Adipocyte (in vitro differentiated cells): ENCODE measurements at regions not wholly inside any gene's neighbourhood (a gene's known extent, or its start where the extent isn't known, plus 50 kb on each side); places are given as distances from the start of the nearest gene placed in this dataset.
A peak's percentile ranks its signal among the peaks of the same experiment; 100 is the strongest.

Experiments used
- DNase-seq: peaks from one replicate; pipeline ENCODE4 v3.0.0-alpha.2; 2015; ENCODE audit warnings: low read depth
- H3K27me3 ChIP-seq: replicated peaks from 2 replicates; pipeline ENCODE4 v1.7.0; 2013; ENCODE audit warnings: mild to moderate bottlenecking, low read length, moderate library complexity; ENCODE audit not compliant: control insufficient read depth, insufficient read depth
- H3K36me3 ChIP-seq: 2 replicates; pipeline ENCODE4 v1.7.0; 2013; ENCODE audit warnings: low read length, mild to moderate bottlenecking, moderate library complexity; ENCODE audit not compliant: control insufficient read depth, insufficient read depth, severe bottlenecking
- H3K4me1 ChIP-seq: 2 replicates; pipeline ENCODE4 v1.7.0; 2013; ENCODE audit warnings: mild to moderate bottlenecking, low read length, moderate library complexity; ENCODE audit not compliant: control insufficient read depth, insufficient read depth
- H3K4me3 ChIP-seq: 2 replicates; pipeline ENCODE4 v1.7.0; 2013; ENCODE audit warnings: mild to moderate bottlenecking, low read length, moderate library complexity
- H3K9ac ChIP-seq: 2 replicates; pipeline ENCODE4 v1.7.0; 2013; ENCODE audit warnings: mild to moderate bottlenecking, low read length, moderate library complexity
- H3K9me3 ChIP-seq: 2 replicates; pipeline ENCODE4 v1.7.0; 2013; ENCODE audit warnings: mild to moderate bottlenecking, low read length, moderate library complexity; ENCODE audit not compliant: control insufficient read depth

DNA sequence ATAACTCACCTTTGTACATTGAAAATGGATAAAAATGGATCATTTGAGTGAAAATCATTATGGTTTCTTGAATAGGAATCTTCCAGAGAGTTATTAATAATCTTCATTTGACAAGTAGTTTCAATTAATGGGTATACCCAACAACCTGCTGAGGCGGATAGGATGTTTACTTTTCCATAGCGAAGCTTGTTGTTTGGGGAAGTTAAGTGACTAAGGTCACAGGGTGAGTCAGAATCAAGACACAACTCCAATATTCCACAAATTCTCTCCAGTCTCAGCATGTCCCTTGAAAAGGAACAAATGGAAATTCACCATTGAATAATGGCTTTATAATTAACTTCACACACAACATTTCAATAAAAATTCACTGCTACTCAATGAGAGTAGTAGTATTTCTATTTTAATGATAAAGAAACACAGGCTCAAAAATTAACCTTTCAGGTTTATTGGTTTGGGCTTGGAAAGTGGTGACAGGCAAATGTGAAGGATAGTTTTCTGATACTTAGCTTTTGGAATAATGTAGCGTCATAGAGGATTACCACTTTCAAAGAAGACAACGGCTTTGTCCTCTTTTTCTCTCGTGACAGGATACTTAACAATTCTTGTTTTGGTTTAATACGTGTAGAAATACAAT is 211.3 kb downstream of the GPD2 start:
- DNase-seq = no peak
- Histone ChIP-seq H3K27me3 (no peaks in the 10 kb centered on the region), H3K9ac (no peak overlapping the region), H3K36me3 (no peaks in the 10 kb centered on the region), H3K4me3 (no peak overlapping the region), H3K4me1 (no peaks in the 10 kb centered on the region), H3K9me3 (no peaks in the 10 kb centered on the region)

DNA sequence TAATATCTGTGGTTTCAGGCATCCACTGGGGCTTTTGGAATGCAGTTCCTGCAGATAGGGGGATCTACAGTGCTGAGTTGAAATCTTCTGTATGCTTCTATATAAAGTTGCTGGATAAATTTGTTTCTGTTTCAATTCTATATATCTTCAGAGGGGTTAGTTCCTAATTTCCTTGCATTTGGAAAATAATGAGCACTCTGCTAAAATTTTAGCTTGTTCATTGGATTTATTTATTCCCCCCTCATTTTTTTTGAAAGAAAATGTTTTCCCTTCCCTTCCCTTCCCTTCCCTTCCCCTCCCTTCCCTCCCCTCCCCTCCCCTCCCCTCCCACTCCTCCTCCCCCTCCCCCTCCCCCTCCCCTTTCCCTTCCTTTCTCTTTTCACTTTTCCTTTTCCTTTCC is 212.3 kb downstream of the GPD2 start:
- Histone ChIP-seq H3K4me3 (no peak overlapping the region), H3K9ac (no peak overlapping the region), H3K27me3 (no peaks in the 10 kb centered on the region), H3K4me1 (no peaks in the 10 kb centered on the region), H3K36me3 (no peaks in the 10 kb centered on the region), H3K9me3 (no peaks in the 10 kb centered on the region)
- no peak for DNase-seq

DNA sequence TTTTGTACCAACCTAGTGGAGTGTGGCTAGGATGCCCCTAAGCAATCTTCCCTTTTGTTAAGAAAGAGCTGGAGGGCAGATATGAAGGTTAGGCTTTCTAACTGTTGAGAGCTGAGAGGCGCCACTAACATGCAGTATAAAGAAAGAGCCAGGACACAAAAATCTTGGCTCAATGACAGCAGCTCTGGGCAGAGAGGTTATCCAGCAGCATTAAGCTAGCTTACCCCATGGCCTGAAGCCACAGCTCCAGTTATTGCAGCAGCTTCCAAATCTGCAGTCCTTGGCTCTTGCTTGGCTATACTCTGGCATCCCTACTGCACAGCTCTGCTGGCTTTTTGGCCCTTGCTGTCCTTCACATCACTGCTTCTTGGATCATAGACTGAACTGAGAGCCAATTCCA is 213.4 kb downstream of the GPD2 start:
- no peak overlapping the region for H3K4me3 ChIP-seq
- H3K4me1 ChIP-seq = no peaks in the 10 kb centered on the region
- peak; percentile 25 for DNase-seq
- H3K27me3 ChIP-seq = no peaks in the 10 kb centered on the region
- no peaks in the 10 kb centered on the region for H3K36me3 ChIP-seq
- H3K9me3 ChIP-seq = no peaks in the 10 kb centered on the region
- no peak overlapping the region for H3K9ac ChIP-seq

DNA sequence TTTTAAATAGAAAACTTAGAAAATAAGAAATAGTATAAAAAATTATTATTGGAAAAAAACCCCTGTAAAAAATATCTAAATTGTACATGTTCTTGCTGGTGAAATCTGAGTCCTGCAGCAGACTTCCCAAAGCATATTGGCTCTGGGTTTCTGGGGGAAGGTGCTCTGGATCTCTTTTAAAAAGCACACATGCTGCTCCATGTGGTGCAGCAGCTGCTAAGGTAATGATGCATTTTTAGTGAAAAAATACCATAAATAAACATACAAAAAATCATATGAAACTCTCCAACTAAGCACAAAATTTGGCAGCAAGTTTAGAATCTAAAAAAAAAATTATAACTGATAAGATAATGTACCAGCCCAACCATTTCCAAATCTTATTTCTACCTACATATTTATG is 216.5 kb downstream of the GPD2 start:
- no peak overlapping the region for H3K9ac ChIP-seq
- no peaks in the 10 kb centered on the region for H3K27me3 ChIP-seq
- H3K36me3 ChIP-seq = no peaks in the 10 kb centered on the region
- no peaks in the 10 kb centered on the region for H3K9me3 ChIP-seq
- H3K4me1 ChIP-seq = peaks cover 9% of the 10 kb centered on the region
- DNase-seq = no peak
- H3K4me3 ChIP-seq = no peak overlapping the region

DNA sequence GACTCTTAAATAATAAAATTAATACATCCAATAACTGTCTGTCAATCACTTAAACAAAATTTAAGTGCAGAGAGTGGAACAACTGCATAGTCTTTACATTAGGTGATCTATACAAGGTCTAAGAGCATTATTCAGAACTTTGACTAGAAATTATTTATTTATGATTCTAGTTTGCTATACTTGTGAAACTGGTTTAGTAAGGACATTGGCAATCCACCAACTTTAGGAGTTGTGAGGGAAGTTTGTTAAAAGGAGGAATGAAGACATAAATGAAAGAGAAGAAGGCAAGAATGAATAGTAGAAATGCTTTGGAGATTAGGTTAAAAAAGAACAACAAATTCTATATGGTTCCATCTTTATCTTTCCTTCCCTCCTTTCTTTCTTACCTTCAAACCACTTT is 217.5 kb downstream of the GPD2 start:
- no peaks in the 10 kb centered on the region for H3K36me3 ChIP-seq

DNA sequence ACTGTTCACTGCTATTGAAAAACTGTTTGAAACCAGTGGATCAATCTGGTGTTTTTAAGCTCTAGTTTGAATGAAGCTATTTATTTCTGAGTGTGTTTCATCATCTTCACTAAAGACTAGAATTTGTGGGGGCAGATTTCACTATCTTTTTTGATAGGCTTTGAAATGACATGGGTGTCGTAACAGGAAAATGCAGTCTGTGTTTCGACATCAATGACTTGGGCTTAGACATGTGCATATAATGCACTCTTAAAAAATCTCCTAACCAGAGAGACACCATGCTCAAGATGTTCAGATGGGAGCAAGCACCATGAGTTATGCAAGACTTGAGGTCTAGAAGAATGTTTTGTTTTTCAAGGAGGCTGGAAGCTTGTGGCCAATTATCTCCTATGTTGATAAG is 221.6 kb downstream of the GPD2 start:
- DNase-seq = peak; percentile 38

More for the DNA sequence above, 217.5 kb downstream of the GPD2 start:
- H3K9ac ChIP-seq = no peak overlapping the region
- H3K4me3 ChIP-seq = no peak overlapping the region
- peaks cover 12% of the 10 kb centered on the region for H3K4me1 ChIP-seq
- H3K27me3 ChIP-seq = no peaks in the 10 kb centered on the region
- no peaks in the 10 kb centered on the region for H3K9me3 ChIP-seq
- DNase-seq = no peak

DNA sequence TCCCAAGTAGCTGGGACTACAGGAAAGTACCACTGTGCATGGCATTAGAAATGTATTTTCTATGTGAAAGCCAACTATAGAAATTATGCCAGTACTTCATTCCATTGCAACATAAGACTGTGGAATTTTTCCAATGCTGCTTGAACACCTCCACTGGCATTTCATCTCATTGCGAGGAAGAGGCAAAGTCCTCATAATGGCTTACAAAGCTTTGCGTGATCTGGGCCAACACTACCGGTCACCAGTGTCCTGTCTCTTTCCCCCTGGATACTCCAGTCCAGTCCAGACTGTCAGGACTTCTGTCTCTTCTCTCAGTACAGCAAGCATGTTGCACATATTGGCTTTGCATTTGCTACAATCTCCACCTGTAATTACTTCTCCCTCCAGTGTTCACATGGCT is 223.5 kb downstream of the GPD2 start:
- H3K9ac ChIP-seq = no peak overlapping the region
- no peak for DNase-seq
- no peak overlapping the region for H3K4me3 ChIP-seq
- no peaks in the 10 kb centered on the region for H3K27me3 ChIP-seq
- no peaks in the 10 kb centered on the region for H3K36me3 ChIP-seq
- no peaks in the 10 kb centered on the region for H3K9me3 ChIP-seq
- H3K4me1 ChIP-seq = peaks cover 12% of the 10 kb centered on the region

More for the DNA sequence above, 221.6 kb downstream of the GPD2 start:
- peaks cover 12% of the 10 kb centered on the region for H3K4me1 ChIP-seq
- no peaks in the 10 kb centered on the region for H3K9me3 ChIP-seq
- no peaks in the 10 kb centered on the region for H3K36me3 ChIP-seq
- no peak overlapping the region for H3K4me3 ChIP-seq
- H3K27me3 ChIP-seq = no peaks in the 10 kb centered on the region
- H3K9ac ChIP-seq = no peak overlapping the region

DNA sequence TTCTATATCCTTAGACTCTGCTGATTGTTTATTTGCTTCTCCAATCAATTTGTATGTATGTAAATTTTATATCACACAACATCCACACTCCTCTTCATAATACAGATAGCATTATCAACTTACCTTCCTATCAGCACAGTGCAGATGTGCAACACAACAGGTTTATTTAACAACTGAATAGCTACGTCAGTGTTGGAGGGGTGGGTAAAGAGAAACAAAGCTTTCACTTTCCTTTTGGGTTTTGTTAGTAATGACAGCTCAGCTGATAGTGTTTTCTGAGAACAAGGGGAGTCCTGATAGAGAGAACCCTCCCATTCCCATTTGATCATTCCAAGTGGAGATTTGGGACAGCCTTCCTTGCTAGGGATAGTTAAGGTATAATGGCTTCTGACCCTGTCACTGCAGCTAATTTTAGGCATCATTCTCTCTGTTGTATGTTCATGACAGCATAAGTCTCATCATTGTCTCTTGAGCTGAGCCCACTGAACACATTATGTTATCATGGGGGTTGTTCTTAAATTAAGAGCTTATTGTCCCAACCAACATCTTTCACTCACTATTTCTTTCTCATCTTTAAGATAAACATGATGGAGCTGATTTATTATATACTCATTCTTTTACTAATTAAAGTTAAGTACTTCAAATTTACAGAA is 227.7 kb downstream of the GPD2 start:
- peaks cover 8% of the 10 kb centered on the region for H3K9me3 ChIP-seq
- H3K27me3 ChIP-seq = no peaks in the 10 kb centered on the region
- H3K9ac ChIP-seq = no peak overlapping the region
- H3K36me3 ChIP-seq = no peaks in the 10 kb centered on the region
- no peak for DNase-seq
- H3K4me3 ChIP-seq = no peak overlapping the region
- no peaks in the 10 kb centered on the region for H3K4me1 ChIP-seq

DNA sequence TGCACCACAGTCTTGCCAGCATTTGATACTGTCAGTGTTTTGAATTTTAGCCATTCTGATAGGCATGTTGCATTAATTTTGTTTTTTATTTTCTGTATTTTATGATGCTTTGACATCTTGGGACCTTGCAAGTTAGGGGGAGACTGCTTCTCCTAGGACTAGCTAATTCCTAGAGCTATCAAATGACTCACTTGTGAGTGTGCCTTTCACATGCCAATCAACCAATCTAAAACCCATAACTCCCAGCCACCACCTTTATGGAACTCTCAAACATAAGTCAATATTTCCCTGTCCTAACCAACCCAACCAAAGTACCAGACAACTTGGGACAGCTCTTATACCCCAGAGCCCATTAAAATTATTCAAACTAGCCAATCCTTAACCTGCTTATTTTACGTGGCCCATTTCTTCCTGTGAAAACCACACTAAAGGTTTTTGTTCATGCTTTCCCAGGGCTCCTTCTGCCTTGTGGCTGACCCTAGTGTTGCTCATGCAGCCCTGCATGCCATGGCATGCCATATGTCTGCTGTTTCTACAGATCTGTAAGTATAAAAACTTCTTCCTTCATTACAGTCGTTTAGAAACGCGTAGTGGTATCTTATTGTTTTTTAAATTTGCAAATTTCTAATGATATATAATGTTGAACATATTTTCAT is 230.1 kb downstream of the GPD2 start:
- H3K27me3 ChIP-seq = no peaks in the 10 kb centered on the region
- H3K9ac ChIP-seq = no peak overlapping the region
- no peaks in the 10 kb centered on the region for H3K36me3 ChIP-seq
- H3K4me3 ChIP-seq = no peak overlapping the region
- H3K9me3 ChIP-seq = peaks cover 8% of the 10 kb centered on the region
- no peak for DNase-seq
- no peaks in the 10 kb centered on the region for H3K4me1 ChIP-seq

DNA sequence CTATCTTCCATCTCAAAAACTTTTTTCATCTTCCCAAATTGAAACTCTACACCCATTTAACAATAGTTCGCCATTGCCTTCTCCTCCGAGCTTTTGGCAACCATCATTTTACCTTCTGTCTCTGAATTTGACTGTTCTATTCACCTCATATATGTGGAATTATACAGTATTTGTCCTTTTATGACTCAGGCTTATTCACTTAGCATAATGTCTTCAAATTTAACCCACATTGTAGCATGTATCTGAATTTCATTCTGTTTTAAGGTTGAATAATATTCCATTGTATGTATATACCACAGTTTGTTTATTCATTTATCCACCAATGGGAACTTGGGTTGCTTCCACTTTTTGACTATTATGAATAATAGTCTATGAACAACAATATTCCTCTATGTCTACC is 233.9 kb downstream of the GPD2 start:
- no peaks in the 10 kb centered on the region for H3K27me3 ChIP-seq
- DNase-seq = no peak
- H3K4me3 ChIP-seq = no peak overlapping the region
- H3K36me3 ChIP-seq = no peaks in the 10 kb centered on the region
- H3K9ac ChIP-seq = no peak overlapping the region
- peaks cover 8% of the 10 kb centered on the region for H3K9me3 ChIP-seq
- no peaks in the 10 kb centered on the region for H3K4me1 ChIP-seq

DNA sequence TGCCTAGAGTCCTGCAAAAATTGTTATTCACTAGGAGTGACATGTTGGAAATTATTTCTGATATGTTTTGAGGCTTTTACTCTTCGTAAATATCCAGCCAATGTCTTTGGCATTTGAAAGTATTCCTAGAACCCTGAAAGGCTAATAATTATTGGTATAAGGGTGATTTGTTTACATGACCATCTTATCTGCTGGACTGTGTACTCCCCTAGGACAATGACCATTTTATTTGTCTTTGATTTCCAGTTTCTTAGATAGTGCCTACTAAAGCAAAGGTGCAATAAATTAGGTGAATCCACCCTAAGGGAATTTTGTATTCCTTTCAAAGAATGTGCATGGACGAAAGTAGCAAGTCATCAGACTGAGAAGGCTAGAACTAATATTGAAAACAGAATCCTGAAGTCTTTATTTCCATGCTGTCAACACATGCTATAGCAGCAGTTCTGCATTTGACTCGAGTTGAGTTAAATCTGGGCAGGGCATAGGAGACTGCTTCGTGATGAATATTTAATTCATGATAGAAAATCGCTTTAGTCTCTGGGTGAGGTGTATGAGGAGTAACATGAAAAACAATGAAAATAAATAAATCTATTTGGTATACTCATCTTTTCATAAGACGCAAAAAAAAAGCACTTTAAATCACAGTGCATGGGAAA is 235.7 kb downstream of the GPD2 start:
- no peak overlapping the region for H3K9ac ChIP-seq
- H3K4me1 ChIP-seq = no peaks in the 10 kb centered on the region
- DNase-seq = no peak
- no peaks in the 10 kb centered on the region for H3K27me3 ChIP-seq
- no peak overlapping the region for H3K4me3 ChIP-seq
- no peaks in the 10 kb centered on the region for H3K36me3 ChIP-seq
- peaks cover 8% of the 10 kb centered on the region for H3K9me3 ChIP-seq
